Stimulated activated CD4-positive, alpha-beta T cell treated with anti-CD3 and anti-CD28 coated beads, Interleukin-12 subunit alpha, Interleukin-12 subunit beta, amount 100 ng/mL, for 48 hours (primary cell): ENCODE measurements at regions not wholly inside any gene's neighbourhood (a gene's known extent, or its start where the extent isn't known, plus 50 kb on each side); places are given as distances from the start of the nearest gene placed in this dataset.
"Not testable (repeated sequence)": the region's sequence is repeated elsewhere in the genome, so short reads cannot be mapped to it uniquely, and the experiment has no call there.

ENCODE experiments used
- DNase-seq, 3 donors: peaks; one replicate each; pipeline ENCODE4 v3.0.0-alpha.2; 2020; ENCODE audit warnings: low read depth in 2 of 3, low spot score in 1 of 3

- no peak for DNase-seq
Observed at GRCh38 chrX:131826572-131826971, 196.5 kb upstream of the STK26 start.

DNA sequence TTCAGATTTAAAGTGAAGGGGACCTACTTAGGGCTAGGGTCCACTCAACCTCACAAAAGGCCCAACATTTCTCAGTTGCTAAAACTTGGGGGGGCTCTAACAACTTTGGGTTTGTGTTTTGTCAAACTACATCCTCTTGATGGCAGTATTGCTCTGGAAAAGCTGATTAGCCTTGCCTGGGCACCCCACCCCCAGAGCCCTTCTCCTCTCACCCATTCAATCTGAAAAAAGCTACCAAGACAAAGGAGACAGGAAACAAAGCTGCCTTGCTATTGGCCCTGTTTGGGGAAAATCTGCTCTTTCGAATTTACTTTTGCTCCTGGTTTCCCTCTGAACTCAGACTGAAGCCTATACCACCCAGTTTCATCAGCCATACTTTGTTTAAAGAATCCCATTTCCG lies 195.2 kb upstream of the STK26 start:
- peak in 2 of 3 donors; percentile 23 to 53 for DNase-seq

DNA sequence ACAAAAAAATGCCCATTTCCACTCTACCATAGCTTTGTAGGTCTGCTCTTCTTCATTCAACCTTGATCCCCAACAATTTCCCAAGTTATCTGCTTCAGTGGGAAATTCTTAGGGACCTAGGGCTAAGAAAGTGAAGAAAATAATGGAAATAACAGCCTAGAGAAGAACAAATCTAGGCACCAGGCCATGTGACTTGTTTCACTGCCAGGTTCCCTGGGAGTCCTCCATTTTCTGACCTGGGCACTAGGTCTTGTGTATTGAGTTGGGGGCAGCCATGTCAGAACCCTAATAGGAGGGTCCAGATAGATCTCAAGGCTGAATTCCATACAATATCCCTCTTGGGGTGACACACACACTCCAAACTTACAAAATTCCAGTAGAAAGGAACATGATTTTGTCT lies 194.6 kb upstream of the STK26 start:
- DNase-seq, result no peak

- DNase-seq, result peak in 2 of 3 donors; percentile 37 to 57
Observed at GRCh38 chrX:131830400-131831184, 192.5 kb upstream of the STK26 start.

DNA sequence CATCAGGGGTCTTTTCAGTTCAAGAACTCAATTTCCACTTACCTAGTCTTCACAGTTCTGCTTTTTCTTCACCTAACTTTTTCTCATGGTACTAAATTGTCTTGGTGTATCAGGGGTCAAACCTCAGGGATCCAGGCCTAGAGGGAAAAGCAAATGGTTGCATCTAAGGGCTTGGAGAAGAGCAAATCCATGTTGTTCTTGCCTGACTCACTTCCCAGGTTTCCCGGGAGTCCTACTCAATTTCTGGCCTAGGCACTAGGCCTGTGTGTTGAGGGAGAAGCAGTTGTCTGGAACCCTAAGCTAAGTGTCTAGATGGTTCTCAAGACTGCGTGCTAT lies 191.9 kb upstream of the STK26 start:
- no peak for DNase-seq

GRCh38 chrX:131836161-131836560 lies 186.9 kb upstream of the STK26 start:
- DNase-seq, result no peak

DNA sequence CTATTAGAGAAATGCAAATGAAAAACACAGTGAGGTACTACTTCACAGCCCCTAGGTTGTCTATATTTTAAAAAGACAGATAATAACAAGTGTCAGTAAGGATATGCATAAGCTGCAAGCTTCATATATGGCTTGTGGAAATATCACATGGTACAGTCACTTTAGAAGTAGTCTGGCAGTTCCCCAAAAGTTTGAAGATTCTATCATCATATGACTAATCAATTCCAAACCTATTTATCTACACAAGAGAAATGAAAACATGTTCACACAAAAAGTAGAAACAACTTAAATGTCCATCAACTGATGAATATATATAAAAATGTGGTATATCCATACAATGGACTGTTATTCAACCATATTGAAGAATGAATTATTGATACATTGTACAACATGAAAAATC lies 185.8 kb upstream of the STK26 start:
- DNase-seq, result no peak

DNA sequence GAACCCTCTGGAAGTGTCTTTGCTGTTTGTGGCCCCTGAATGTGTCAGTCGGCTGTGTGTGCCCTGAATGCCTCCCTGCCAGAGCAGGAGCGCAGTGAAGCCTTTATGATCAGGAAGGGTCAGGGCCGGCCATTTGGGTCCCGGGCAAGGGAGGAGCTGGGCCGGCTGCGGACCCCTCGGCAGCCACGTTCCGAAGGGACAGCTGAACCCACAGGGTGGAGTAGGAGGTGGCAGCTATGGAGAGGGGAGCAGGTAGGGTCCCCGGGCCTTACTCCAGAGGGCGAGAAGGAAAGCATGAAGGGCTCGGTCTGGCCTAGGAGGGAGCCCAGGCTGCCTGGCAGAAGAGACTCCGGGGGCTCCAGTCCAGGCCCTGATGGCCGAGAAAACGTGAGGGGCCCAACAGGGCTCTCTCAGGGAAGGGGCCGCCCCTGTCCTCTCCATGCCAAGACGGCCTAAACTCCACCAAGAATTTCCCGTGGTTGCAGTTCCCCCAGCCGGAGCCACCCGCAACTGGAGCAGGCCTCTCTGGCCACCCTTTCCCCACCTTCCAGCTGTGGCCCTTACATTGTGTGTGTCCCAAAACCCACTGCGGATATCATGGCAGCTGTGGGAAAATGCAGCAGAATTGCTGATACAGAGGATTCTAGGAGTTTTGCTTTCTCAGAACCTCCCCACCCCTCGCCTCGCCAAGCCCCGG lies 182.2 kb upstream of the STK26 start:
- no peak for DNase-seq

GRCh38 chrX:131841496-131842437 lies 181.3 kb upstream of the STK26 start:
- peak in 1 of 3 donors; percentile 40 for DNase-seq

- no peak for DNase-seq
Observed at GRCh38 chrX:131843987-131844386, 179.1 kb upstream of the STK26 start.

- DNase-seq, result no peak
Observed at GRCh38 chrX:131845201-131845600, 177.9 kb upstream of the STK26 start.

- DNase-seq, result no peak
Observed at GRCh38 chrX:131845771-131846170, 177.3 kb upstream of the STK26 start.

- not testable (repeated sequence) for DNase-seq
Observed at GRCh38 chrX:131850964-131851363, 172.1 kb upstream of the STK26 start.

GRCh38 chrX:131853440-131853839 lies 169.7 kb upstream of the STK26 start:
- no peak for DNase-seq

DNA sequence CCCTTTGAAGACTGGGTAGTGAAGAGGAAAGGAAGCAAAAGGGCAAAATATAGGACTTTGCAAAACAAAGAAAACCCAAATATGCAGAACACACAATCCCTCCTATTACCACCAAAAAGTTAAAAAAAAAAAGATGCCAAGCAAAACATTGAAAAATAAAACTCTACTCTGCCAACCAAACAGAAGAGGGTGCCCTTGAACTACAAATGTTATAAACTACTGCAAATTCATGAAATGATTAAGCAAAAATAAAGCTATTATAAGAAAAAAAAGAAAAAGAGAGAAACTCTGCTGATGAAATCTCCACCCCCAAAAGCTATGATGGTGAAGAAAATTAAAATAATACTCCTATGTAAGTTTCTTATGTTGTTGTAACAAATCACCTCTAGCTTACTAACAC lies 168.5 kb upstream of the STK26 start:
- DNase-seq, result no peak

DNA sequence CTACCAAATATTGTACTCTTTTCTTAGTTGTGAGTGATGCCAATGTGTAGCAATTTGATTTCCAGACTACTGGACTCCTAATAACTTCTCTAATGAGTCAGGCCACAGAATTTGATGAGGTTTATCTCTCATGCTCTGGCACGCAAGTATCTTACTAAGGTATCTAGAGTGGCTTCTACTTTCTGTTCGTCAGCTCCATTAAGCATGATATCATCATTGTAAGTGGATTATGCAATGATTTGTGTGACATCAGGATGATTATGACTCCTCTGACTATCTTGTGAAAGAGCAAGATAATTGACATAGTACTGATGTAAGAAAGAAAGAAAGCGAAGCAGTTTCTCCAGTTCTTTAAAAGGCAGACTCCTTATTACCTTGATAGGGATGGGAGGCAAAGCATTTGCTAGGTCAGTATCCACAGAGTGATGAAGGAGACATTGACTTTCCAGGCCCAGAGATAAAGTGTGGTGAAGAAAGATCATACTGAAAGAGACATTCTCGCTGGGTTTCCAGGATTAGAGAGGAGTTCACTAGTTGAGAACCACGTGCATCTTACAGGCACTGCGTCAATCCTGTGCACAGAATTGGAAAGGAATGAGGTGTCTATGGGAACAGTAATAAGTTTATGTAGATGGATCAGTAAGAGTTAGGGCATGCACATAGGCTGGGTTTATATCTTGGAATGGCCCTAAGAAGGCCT lies 161.9 kb upstream of the STK26 start:
- DNase-seq, result no peak

DNA sequence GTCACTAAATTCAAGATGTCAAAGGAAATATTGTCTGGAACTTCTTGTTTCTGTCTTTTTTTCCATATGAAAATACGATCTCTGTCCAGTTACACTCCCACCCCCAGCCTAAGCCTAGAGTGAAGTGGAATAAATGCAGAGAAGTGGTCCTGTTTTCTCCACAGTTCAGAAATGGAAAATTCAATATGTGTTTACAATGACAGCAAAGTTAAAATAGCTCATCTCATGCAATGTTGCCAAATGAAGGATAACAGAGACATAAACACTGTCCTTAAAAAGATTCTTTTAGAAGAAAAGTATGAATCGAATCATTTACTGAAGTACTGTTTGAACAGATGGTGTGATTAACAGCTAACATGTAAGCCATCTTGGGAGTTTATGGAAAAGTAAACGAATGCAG lies 160.8 kb upstream of the STK26 start:
- DNase-seq, result no peak

GRCh38 chrX:131869182-131869581 lies 153.9 kb upstream of the STK26 start:
- no peak for DNase-seq

DNA sequence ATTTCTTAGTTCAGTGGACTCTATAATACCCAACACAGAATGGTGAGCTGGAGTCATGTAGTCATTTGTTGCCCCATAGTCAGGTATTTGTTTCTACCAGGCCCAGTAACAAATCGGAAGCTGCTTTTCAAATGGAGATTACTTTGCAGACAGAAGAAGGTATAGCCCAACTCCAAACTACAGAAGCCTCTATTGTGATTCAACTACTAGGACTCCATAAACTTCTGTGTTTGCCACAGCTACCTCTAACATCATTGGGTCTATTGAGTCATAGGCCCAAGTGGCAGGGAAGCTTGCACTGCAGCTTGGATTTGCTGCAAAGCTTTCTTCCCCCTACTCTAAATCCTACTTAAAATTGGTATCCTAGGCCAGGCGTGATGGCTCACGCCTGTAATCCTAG lies 148.8 kb upstream of the STK26 start:
- no peak for DNase-seq

DNA sequence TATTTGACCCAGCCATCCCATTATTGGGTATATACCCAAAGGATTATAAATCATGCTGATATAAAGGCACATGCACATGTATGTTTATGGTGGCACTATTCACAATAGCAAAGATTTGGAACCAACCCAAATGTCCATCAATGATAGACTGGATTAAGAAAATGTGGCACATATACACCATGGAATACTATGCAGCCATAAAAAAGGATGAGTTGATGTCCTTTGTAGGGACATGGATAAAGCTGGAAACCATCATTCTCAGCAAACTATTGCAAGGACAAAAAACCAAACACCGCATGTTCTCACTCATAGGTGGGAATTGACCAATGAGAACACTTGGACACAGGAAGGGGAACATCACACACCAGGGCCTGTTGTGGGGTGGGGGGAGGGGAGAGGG lies 147.3 kb upstream of the STK26 start:
- not testable (repeated sequence) for DNase-seq

- no peak for DNase-seq
Observed at GRCh38 chrX:131881194-131881593, 141.9 kb upstream of the STK26 start.
